PFSK-1 (cell line): ENCODE measurements at regions not wholly inside any gene's neighbourhood (a gene's known extent, or its start where the extent isn't known, plus 50 kb on each side); places are given as distances from the start of the nearest gene placed in this dataset.

ENCODE experiments used
- FOXP2 ChIP-seq: optimal IDR thresholded peaks from 2 replicates; pipeline ENCODE3; 2011; ENCODE audit warnings: borderline replicate concordance, control low read depth, inconsistent platforms; ENCODE audit not compliant: insufficient read depth; ENCODE audit errors: extremely low read length, extremely low read depth
- POLR2AphosphoS5 ChIP-seq: IDR thresholded peaks from 2 replicates; pipeline ENCODE4 v1.6.1; 2012; ENCODE audit warnings: low read depth, mild to moderate bottlenecking, control low read depth, low read length, moderate library complexity
- REST ChIP-seq, 2 experiments: IDR thresholded peaks; 2 replicates each; pipeline versions ENCODE4 v1.6.1 to v1.8.0; 2011 to 2012; ENCODE audit warnings: low read depth in 2 of 2, low read length in 2 of 2, control low read depth in 1 of 2, inconsistent platforms in 1 of 2, mild to moderate bottlenecking in 1 of 2, moderate library complexity in 1 of 2; ENCODE audit not compliant: insufficient read depth in 1 of 2
- SIN3A ChIP-seq: IDR thresholded peaks from 2 replicates; pipeline ENCODE4 v1.6.1; 2012; ENCODE audit warnings: mild to moderate bottlenecking, low read length, moderate library complexity, borderline replicate concordance; ENCODE audit not compliant: insufficient read depth
- TAF1 ChIP-seq: IDR thresholded peaks from 2 replicates; pipeline ENCODE4 v1.6.1; 2012; ENCODE audit warnings: low read length, control low read depth, borderline replicate concordance; ENCODE audit not compliant: insufficient read depth

GRCh38 chr16:79898703-79899102 lies 298.2 kb upstream of the MAF start:
- no peak for TF ChIP-seq TAF1
- TF ChIP-seq FOXP2: no peak
- TF ChIP-seq POLR2AphosphoS5: no peak

GRCh38 chr16:79897453-79898146 lies 297.1 kb upstream of the MAF start:
- TF ChIP-seq POLR2AphosphoS5: no peak
- no peak for TF ChIP-seq REST (IDR thresholded peaks at IDR 0.05; ENCODE audit: insufficient read depth in 1 of 2, low read depth in 2 of 2, low read length in 2 of 2)
- TF ChIP-seq SIN3A: no peak
- TF ChIP-seq TAF1: no peak
- no peak for TF ChIP-seq FOXP2

DNA sequence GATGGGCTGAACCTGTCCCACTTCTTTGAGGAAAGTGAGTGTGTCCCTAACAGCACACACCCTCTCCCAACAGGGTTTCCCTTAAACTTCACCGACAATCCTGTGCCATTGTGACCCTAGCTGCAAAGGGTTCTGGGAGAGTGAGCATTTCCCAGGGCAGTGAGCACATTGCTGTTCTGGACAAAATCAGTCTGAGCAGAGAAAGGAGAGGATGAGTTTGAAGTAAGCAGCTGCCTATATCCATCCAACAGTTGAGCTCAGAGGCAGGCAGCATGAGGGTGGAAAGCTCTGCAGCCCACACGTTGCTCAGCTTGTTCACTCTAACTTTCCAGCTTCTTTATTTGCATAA lies 296.5 kb upstream of the MAF start:
- TF ChIP-seq SIN3A (no peak), FOXP2 (no peak), REST (IDR thresholded peaks at IDR 0.05; ENCODE audit: insufficient read depth in 1 of 2, low read depth in 2 of 2, low read length in 2 of 2) (no peak), POLR2AphosphoS5 (no peak)

DNA sequence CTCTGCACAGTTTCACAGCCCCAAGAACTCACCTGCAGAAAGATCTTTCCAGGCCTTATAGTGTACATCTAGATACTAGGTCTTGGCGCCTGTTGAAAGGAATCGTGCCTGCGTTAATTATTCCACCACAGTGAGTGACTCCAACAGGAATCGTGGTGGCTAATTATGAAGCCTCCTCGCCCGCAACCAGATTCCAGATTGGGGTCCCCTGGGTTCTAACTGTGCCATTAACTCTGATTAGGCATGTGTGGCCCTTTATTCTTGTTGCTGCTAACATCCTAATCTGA lies 295.3 kb upstream of the MAF start:
- TF ChIP-seq POLR2AphosphoS5 (no peak), SIN3A (no peak), TAF1 (no peak), FOXP2 (no peak), REST (IDR thresholded peaks at IDR 0.05; ENCODE audit: insufficient read depth in 1 of 2, low read depth in 2 of 2, low read length in 2 of 2) (no peak)

- TF ChIP-seq TAF1: no peak
These were observed 294.7 kb upstream of the MAF start for GRCh38 chr16:79895053-79895916.

- TF ChIP-seq TAF1 (no peak), REST (IDR thresholded peaks at IDR 0.05; ENCODE audit: insufficient read depth in 1 of 2, low read depth in 2 of 2, low read length in 2 of 2) (no peak), POLR2AphosphoS5 (no peak)
These were observed 292.9 kb upstream of the MAF start for GRCh38 chr16:79893445-79893844.
